SK-N-SH treated with all-trans-retinoic acid at 6 μM for 48 hours (cell line): ENCODE measurements at regions not wholly inside any gene's neighbourhood (a gene's known extent, or its start where the extent isn't known, plus 50 kb on each side); places are given as distances from the start of the nearest gene placed in this dataset.
"Not testable (repeated sequence)": the region's sequence is repeated elsewhere in the genome, so short reads cannot be mapped to it uniquely, and the experiment has no call there.

ENCODE experiments used
- ZNF70 ChIP-seq: fragments of 450-650 bp; formaldehyde crosslinking; IDR thresholded peaks from 2 replicates; pipeline ENCODE4 v1.5.0; 2020; ENCODE audit warnings: mild to moderate bottlenecking, moderate library complexity
- ZNF8 ChIP-seq: fragments of 450-650 bp; formaldehyde crosslinking; IDR thresholded peaks from 2 replicates; pipeline ENCODE4 v1.5.0; 2020; ENCODE audit warnings: mild to moderate bottlenecking, moderate library complexity

DNA sequence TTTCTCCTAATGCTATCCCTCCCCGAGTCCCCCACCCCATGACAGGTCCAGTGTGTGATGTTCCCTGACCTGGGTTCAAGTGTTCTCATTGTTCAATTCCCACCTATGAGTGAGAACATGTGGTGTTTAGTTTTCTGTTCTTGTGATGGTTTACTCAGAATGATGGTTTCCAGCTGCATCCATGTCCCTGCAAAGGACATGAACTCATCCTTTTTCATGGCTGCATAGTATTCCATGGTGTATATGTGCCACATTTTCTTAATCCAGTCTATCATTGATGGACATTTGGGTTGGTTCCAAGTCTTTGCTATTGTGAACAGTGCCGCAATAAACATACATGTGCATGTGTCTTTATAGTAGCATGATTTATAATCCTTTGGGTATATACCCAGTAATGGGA, 90.5 kb upstream of the HS3ST4 start:
- not testable (repeated sequence) for TF ChIP-seq ZNF70, ZNF8 (CRISPR knock-in tag)
